ENCODE measurements at regions not wholly inside any gene's neighbourhood (a gene's known extent, or its start where the extent isn't known, plus 50 kb on each side); places are given as distances from the start of the nearest gene placed in this dataset.
A peak's percentile ranks its signal among the peaks of the same experiment; 100 is the strongest.

GRCh38 chr5:60195083-60195482, 301.6 kb upstream of the PDE4D start:
- DNase-seq (ENCODE audit: low read depth, low spot score) = no peak

- DNase-seq (ENCODE audit: low read depth, low spot score) = no peak
Observed at GRCh38 chr5:60185231-60186099, 291.9 kb upstream of the PDE4D start.

GRCh38 chr5:60184606-60185005, 291.1 kb upstream of the PDE4D start:
- no peak for DNase-seq (ENCODE audit: low read depth, low spot score)

- DNase-seq (ENCODE audit: low read depth, low spot score) = no peak
Observed at GRCh38 chr5:60183881-60184280, 290.4 kb upstream of the PDE4D start.

- DNase-seq (ENCODE audit: low read depth, low spot score) = no peak
Observed at GRCh38 chr5:60178101-60178500, 284.6 kb upstream of the PDE4D start.

GRCh38 chr5:60177596-60177995, 284.1 kb upstream of the PDE4D start:
- DNase-seq (ENCODE audit: low read depth, low spot score) = no peak

- DNase-seq (ENCODE audit: low read depth, low spot score) = no peak
Observed at GRCh38 chr5:60173667-60174066, 280.1 kb upstream of the PDE4D start.

- DNase-seq (ENCODE audit: low read depth, low spot score) = no peak
Observed at GRCh38 chr5:60163762-60164161, 270.2 kb upstream of the PDE4D start.

GRCh38 chr5:60162441-60162840, 268.9 kb upstream of the PDE4D start:
- no peak for DNase-seq (ENCODE audit: low read depth, low spot score)

- DNase-seq (ENCODE audit: low read depth, low spot score) = no peak
Observed at GRCh38 chr5:60161340-60161934, 267.9 kb upstream of the PDE4D start.

GRCh38 chr5:60149081-60149480, 255.6 kb upstream of the PDE4D start:
- DNase-seq (ENCODE audit: low read depth, low spot score) = no peak

GRCh38 chr5:60148366-60148765, 254.8 kb upstream of the PDE4D start:
- DNase-seq (ENCODE audit: low read depth, low spot score) = no peak

GRCh38 chr5:60147791-60148190, 254.3 kb upstream of the PDE4D start:
- no peak for DNase-seq (ENCODE audit: low read depth, low spot score)

- no peak for DNase-seq (ENCODE audit: low read depth, low spot score)
Observed at GRCh38 chr5:60143942-60144549, 250.5 kb upstream of the PDE4D start.

GRCh38 chr5:60141119-60141518, 247.6 kb upstream of the PDE4D start:
- DNase-seq (ENCODE audit: low read depth, low spot score) = no peak

GRCh38 chr5:60136841-60137240, 243.3 kb upstream of the PDE4D start:
- DNase-seq (ENCODE audit: low read depth, low spot score) = no peak

GRCh38 chr5:60131504-60131903, 238.0 kb upstream of the PDE4D start:
- no peak for DNase-seq (ENCODE audit: low read depth, low spot score)

GRCh38 chr5:60125636-60126035, 232.1 kb upstream of the PDE4D start:
- no peak for DNase-seq (ENCODE audit: low read depth, low spot score)

- DNase-seq (ENCODE audit: low read depth, low spot score) = peak; percentile 58
Observed at GRCh38 chr5:60102961-60103693, 209.6 kb upstream of the PDE4D start.

GRCh38 chr5:60101573-60101972, 208.0 kb upstream of the PDE4D start:
- DNase-seq (ENCODE audit: low read depth, low spot score) = no peak

GRCh38 chr5:60092671-60093422, 199.3 kb upstream of the PDE4D start:
- no peak for DNase-seq (ENCODE audit: low read depth, low spot score)
